OCI-LY7 (cell line): ENCODE measurements at regions not wholly inside any gene's neighbourhood (a gene's known extent, or its start where the extent isn't known, plus 50 kb on each side); places are given as distances from the start of the nearest gene placed in this dataset.

Source experiments
- BruUV-seq: library from RNA; stranded (reverse); fragments of 400-500 nt; replicated peaks from 2 replicates; lab custom pipeline; 2021; lab: Mats Ljungman, UMichigan
- CTCF ChIA-PET: fragments of 300-600 bp; sonication (Branson Sonifier 250); formaldehyde crosslinking; loops from one replicate; lab custom pipeline; 2022; ENCODE audit warnings: antibody characterized with exemption; ENCODE audit not compliant: unreplicated experiment; lab: Charles Lee
- POLR2A ChIA-PET: fragments of 300-600 bp; sonication (Branson Sonifier 250); formaldehyde crosslinking; loops from one replicate; lab custom pipeline; 2022; ENCODE audit warnings: antibody characterized with exemption; lab: Charles Lee
- DNase-seq: peaks from one replicate; pipeline ENCODE4 v3.0.0-alpha.2; 2015; ENCODE audit warnings: low spot score
- H2AFZ ChIP-seq: fragments of 200-600 bp; sonication (generic), shearing (Covaris generic); 2 replicates; pipeline ENCODE4 v1.6.1; 2014; ENCODE audit warnings: mild to moderate bottlenecking, antibody characterized with exemption, low read length, moderate library complexity
- H3K27ac ChIP-seq: fragments of 200-600 bp; sonication (generic); 2 replicates; pipeline ENCODE4 v1.5.1; 2014; ENCODE audit warnings: mixed run types, low read depth, mild to moderate bottlenecking, moderate library complexity, low read length, inconsistent platforms; ENCODE audit not compliant: poor library complexity, severe bottlenecking
- H3K36me3 ChIP-seq: fragments of 200-600 bp; sonication (generic); 2 replicates; pipeline ENCODE4 v1.6.1; 2014; ENCODE audit warnings: mild to moderate bottlenecking, antibody characterized with exemption, low read length, moderate library complexity, mixed read lengths; ENCODE audit not compliant: insufficient read depth
- H3K4me1 ChIP-seq: fragments of 200-600 bp; sonication (generic); 2 replicates; pipeline ENCODE4 v1.5.1; 2014; ENCODE audit warnings: mild to moderate bottlenecking, low read length; ENCODE audit not compliant: insufficient read depth, poor library complexity, severe bottlenecking
- H3K4me2 ChIP-seq: fragments of 200-600 bp; sonication (generic); 2 replicates; pipeline ENCODE4 v1.6.1; 2014; ENCODE audit warnings: mild to moderate bottlenecking, low read length
- H3K4me3 ChIP-seq: fragments of 200-600 bp; sonication (generic); 2 replicates; pipeline ENCODE4 v1.5.1; 2014; ENCODE audit warnings: mild to moderate bottlenecking, low read depth, low read length; ENCODE audit not compliant: poor library complexity, severe bottlenecking
- H3K79me2 ChIP-seq: fragments of 200-600 bp; sonication (generic); 2 replicates; pipeline ENCODE4 v1.6.1; 2016; ENCODE audit warnings: low read depth, mild to moderate bottlenecking, low read length, moderate library complexity, mixed read lengths; ENCODE audit not compliant: insufficient read depth
- H3K9me2 ChIP-seq: fragments of 200-600 bp; sonication (generic); 2 replicates; pipeline ENCODE4 v1.6.1; 2016; ENCODE audit warnings: mild to moderate bottlenecking, low read length, mixed read lengths; ENCODE audit not compliant: insufficient read depth
- H3K9me3 ChIP-seq: fragments of 200-600 bp; sonication (generic); 2 replicates; pipeline ENCODE4 v1.6.1; 2014; ENCODE audit warnings: mild to moderate bottlenecking, mixed run types, low read length, mixed read lengths
- H4K20me1 ChIP-seq: fragments of 200-600 bp; sonication (generic); 2 replicates; pipeline ENCODE4 v1.6.1; 2014; ENCODE audit warnings: mild to moderate bottlenecking, antibody characterized with exemption, low read length, moderate library complexity, mixed read lengths; ENCODE audit not compliant: insufficient read depth
- CTCF ChIP-seq: fragments of 200-600 bp; sonication (generic); conservative IDR thresholded peaks from 2 replicates; pipeline ENCODE4 v1.5.1; 2014; ENCODE audit warnings: mild to moderate bottlenecking, antibody characterized with exemption, low read length, moderate library complexity, mixed read lengths
- EZH2phosphoT487 ChIP-seq: fragments of 200-600 bp; sonication (generic); IDR thresholded peaks from 2 replicates; pipeline ENCODE4 v1.6.1; 2018; ENCODE audit warnings: low read depth, borderline replicate concordance, mild to moderate bottlenecking, mixed run types, antibody characterized with exemption, low read length, moderate library complexity, mixed read lengths
- intact Hi-C: fragments of 100-400 bp; cut with micrococcal nuclease; formaldehyde crosslinking; loops from one replicate; pipeline ENCODE4 v1.10.0; 2022; ENCODE audit not compliant: unreplicated experiment

- H3K9me3 ChIP-seq, result no peaks in the 10 kb centered on the region
- H2AFZ ChIP-seq, result peak overlapping the region; percentile 96
- intact Hi-C loops, result no loop called here
- peak overlapping the region; percentile 66 for H3K4me3 ChIP-seq
- H3K27ac ChIP-seq, result no peak overlapping the region
- CTCF ChIA-PET, result no interaction called here
- BruUV-seq, result no TSS peak
- no peaks in the 10 kb centered on the region for H3K79me2 ChIP-seq
- no peak for DNase-seq
- POLR2A ChIA-PET, result interaction anchor here (0.6 to 1.1 kb wide), 3 partner anchors 16 to 1006 kb away, joined by 3 to 6 read pairs (median 4); no protein-coding TSS in a partner anchor
- H3K4me1 ChIP-seq, result peaks cover 7% of the 10 kb centered on the region
- H3K9me2 ChIP-seq, result no peaks in the 10 kb centered on the region
- no peaks in the 10 kb centered on the region for H3K36me3 ChIP-seq
- no peaks in the 10 kb centered on the region for H4K20me1 ChIP-seq
- TF ChIP-seq CTCF (no peak), EZH2phosphoT487 (no peak)
- H3K4me2 ChIP-seq, result peak overlapping the region; percentile 79
These were observed 99.6 kb downstream of the ZNF429 start for GRCh38 chr19:21604951-21605476.
